ENCODE measurements at regions not wholly inside any gene's neighbourhood (a gene's known extent, or its start where the extent isn't known, plus 50 kb on each side); places are given as distances from the start of the nearest gene placed in this dataset.
A peak's percentile ranks its signal among the peaks of the same experiment; 100 is the strongest.
"Not testable (repeated sequence)": the region's sequence is repeated elsewhere in the genome, so short reads cannot be mapped to it uniquely, and the experiment has no call there.

DNA sequence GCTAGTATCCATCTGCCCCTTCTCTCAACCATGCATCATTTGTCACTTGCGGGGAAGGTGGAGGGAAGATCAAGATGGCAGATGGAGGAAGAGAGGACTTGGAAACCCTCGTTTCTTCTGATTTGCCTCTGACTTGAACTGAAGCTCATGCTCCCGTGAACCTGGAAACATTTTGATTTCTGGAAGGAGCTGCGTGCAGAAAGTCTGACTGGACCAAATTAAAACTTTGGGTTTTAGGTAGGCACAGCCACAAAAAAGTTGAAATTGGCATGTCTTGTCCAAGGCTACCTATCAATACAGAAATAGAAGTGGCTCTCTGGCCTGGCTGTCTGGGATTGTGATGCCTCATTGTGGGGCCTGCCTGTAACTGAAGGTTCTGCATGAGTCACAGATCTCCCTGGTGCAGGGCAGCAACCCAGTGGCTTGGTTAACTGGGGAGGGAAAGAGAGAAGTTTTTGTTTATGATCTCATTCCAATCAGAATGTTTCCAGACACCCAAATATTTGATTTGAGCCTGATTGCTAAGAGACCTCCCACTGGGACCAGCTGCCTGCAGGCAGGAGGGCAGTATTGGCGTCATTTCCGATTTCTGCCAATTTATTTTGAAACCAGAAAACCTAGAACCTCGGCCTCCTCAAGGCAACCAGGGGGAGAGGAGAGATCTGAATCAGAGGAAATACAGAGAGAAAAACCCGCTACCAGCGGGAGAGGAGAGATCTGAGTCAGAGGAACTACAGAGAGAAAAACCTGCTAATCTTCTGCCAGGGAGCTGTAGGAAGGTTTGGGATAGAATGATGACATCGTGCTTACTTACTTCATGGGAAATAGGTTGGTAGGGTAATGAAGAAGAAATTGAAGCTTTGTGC lies 363.6 kb downstream of the ANKRD30A start:
- H3K4me3 ChIP-seq, result no peak overlapping the region
- peak overlapping the region in 12 of 21 experiments; percentile 27 to 82 (median 56) for H3K27ac ChIP-seq

DNA sequence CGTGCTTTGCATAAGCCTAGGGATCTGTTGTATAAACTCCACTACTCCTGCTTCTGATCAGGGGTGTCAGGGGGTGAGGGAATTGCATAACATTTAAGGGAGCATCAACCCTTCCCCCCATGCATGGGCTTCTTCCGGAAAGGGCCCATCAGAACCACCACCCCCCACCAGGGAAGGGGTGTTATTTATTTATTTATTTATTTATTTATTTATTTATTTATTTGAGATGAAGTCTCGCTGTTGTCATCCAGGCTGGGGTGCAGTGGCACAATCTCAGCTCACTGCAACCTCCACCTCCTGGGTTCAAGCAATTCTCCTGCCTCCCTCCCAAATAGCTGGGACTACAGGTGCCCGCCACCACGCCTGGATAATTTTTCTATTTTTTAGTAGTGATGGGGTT lies 355.2 kb downstream of the ANKRD30A start:
- H3K27ac ChIP-seq, result not testable (repeated sequence)

DNA sequence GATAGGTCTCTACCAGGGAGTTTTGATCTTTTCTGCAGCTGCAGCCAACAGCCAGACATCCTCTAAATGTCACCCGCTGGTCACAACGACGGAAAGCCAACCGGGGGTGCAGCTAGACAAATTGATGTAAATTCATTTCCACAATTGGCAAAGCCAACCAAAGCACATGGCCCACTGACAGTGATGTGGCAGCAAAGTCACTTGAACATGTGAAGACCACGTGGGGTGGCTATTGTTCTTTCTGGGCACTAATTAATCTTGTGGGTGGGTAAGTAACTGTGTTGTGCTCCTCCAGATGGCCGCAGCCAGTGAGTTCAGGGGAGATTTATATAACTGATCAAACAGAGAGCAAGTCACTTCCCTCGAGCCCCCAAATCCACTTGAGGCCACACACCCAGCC lies 354.1 kb downstream of the ANKRD30A start:
- Histone ChIP-seq H3K27ac (no peak overlapping the region), H3K4me3 (no peak overlapping the region)

More for the DNA sequence above, 355.2 kb downstream of the ANKRD30A start:
- H3K4me3 ChIP-seq, result not testable (repeated sequence)

DNA sequence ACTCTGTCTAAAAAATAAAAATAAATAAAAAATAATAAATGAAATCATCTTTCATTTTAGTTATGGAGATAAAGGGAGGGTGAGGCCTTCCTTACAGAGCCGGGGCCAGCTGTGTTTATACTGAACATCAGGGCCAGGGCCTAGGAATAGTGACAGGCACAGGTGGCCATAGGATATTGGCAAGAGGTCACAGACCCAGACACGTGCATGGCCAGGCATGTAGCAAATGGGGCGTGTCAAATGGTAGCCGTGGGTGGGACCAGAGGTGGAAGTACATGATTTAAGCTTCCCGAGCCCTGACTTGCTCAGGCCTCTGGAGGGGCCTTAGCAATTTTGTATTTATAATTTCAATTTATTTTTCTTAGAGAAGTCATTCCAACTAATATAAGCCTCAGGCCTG lies 353.0 kb downstream of the ANKRD30A start:
- H3K4me3 ChIP-seq, result no peak overlapping the region
- H3K27ac ChIP-seq, result peak overlapping the region in 1 of 21 experiments; percentile 16

DNA sequence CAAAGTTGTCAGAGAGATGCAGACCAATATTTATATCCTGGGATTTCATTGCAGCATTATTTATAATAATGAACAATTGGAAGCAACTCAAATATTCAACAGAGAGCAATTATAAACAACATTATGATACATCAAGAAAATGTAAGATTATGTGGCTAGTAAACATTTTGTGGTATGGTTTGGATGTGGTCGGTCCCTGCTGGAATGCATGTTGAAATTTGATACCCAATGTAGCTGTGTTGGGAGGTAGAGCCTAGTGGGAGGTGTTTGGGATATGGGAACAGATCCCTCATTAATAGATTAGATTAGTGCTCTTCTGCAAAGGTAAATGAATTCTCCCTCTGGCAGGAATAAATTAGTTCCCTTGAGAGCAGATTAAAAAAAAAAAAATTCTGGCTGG lies 350.9 kb downstream of the ANKRD30A start:
- no peak overlapping the region for H3K4me3 ChIP-seq
- no peak overlapping the region for H3K27ac ChIP-seq

- Histone ChIP-seq H3K27ac (no peak overlapping the region), H3K4me3 (no peak overlapping the region)
These were observed 349.2 kb downstream of the ANKRD30A start for GRCh38 chr10:37474645-37475044.

DNA sequence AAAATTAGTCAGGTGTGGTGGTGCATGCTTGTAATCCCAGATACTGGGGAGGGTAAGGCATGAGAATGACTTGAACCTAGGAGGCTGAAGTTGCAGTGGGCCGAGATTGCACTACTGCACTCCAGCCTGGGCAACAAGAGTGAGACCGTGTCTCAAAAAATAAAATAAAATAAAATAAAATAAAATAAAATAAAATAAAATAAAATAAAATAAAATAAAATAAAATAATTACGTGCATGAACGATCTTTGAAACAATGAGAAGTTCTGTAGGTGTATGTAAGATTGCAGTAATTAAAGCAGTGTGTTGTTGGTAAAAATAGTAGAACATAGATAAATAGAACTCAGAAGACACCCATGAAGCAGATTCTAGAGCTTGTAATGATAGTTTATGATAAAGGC lies 348.5 kb downstream of the ANKRD30A start:
- Histone ChIP-seq H3K27ac (no peak overlapping the region), H3K4me3 (no peak overlapping the region)

DNA sequence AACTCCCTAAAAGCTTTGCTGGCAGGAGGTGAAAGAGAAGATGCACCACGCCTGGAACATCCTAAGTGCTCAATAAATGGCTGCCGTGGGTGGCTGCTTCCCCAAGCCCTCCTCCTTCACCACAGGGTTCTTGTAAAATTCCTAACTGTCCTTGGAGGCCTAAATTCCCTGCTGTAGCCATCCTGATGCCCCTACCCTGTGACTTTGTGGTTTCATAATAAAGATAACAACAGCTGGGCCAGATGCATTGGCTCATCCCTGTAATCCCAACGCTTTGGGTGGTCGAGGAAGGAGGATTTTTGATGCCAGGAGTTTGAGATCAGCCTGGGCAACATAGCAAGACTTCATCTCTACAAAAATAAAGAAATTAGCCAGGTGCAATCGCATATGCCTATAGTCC lies 341.8 kb downstream of the ANKRD30A start:
- Histone ChIP-seq H3K4me3 (no peak overlapping the region), H3K27ac (no peak overlapping the region)

GRCh38 chr10:37456456-37456855 lies 331.1 kb downstream of the ANKRD30A start:
- H3K4me3 ChIP-seq, result no peak overlapping the region
- H3K27ac ChIP-seq, result no peak overlapping the region

DNA sequence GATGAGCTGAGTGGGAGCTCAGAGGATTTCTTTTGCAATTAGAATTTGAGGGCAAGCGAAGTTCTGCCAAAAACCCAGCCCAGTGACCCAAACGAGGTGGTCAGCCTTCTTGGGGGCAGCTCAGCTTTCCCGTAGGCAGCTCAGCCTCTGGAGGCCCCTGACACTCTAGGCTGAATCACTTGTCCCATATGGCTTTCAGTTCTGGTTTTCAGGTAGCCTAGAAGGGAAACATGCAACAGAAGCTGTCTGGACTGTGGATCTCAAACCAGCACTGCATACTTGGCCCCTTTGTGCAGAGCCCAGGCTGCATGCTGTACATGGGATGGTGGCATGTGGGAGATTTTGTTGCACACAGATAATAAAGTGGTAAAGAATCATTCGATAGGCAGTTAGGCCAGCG lies 322.8 kb downstream of the ANKRD30A start:
- H3K4me3 ChIP-seq, result no peak overlapping the region
- peak overlapping the region in 2 of 21 experiments; percentile 11 to 46 for H3K27ac ChIP-seq

- H3K27ac ChIP-seq, result peak overlapping the region in 1 of 21 experiments; percentile 16
These were observed 317.5 kb downstream of the ANKRD30A start for GRCh38 chr10:37442882-37443281.

GRCh38 chr10:37441224-37441623 lies 315.8 kb downstream of the ANKRD30A start:
- not testable (repeated sequence) for H3K4me3 ChIP-seq
- peak overlapping the region in 1 of 21 experiments; percentile 30 for H3K27ac ChIP-seq

More at GRCh38 chr10:37442882-37443281, 317.5 kb downstream of the ANKRD30A start:
- H3K4me3 ChIP-seq, result no peak overlapping the region

- no peak overlapping the region for H3K4me3 ChIP-seq
- no peak overlapping the region for H3K27ac ChIP-seq
These were observed 314.4 kb downstream of the ANKRD30A start for GRCh38 chr10:37439826-37440225.

- Histone ChIP-seq H3K27ac (no peak overlapping the region), H3K4me3 (no peak overlapping the region)
These were observed 311.0 kb downstream of the ANKRD30A start for GRCh38 chr10:37436357-37436756.

DNA sequence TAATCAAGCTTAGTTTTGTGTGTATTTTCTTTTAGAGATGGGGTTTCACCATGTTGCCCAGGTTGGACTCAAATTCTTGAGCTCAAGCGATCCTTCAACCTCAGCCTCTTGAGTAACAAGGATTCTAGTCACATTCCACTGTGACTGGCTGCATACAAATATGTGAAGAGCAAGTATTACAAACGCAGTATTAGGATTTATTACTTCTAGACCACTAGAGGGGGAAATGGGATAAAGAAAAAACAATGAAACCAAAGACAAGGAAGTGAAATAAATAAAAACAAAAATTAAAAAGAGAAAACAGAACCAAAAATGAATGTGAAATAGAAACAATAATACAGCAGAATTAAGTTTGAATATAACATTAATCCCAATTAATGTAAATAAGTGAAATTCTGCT lies 308.7 kb downstream of the ANKRD30A start:
- Histone ChIP-seq H3K4me3 (no peak overlapping the region), H3K27ac (no peak overlapping the region)
